Stomach (tissue), 4 donors: ENCODE measurements at regions not wholly inside any gene's neighbourhood (a gene's known extent, or its start where the extent isn't known, plus 50 kb on each side); places are given as distances from the start of the nearest gene placed in this dataset.

Source experiments
- CTCF ChIP-seq, 7 experiments: fragments of 450-650 bp in 4 of 7; fragments of 200-600 bp in 3 of 7; sonication (generic) in 3 of 7; IDR thresholded peaks; one replicate each; pipeline ENCODE4 v1.5.1; 2016 to 2019; ENCODE audit warnings: antibody characterized with exemption in 7 of 7, control low read depth in 2 of 7, mild to moderate bottlenecking in 1 of 7
- EP300 ChIP-seq: sonication (generic); formaldehyde crosslinking; IDR thresholded peaks from one replicate; pipeline ENCODE4 v1.6.1; 2017; ENCODE audit warnings: antibody characterized with exemption
- POLR2A ChIP-seq, 4 donors: fragments of 450-650 bp; IDR thresholded peaks; one replicate each; pipeline ENCODE4 v1.6.1; 2016; ENCODE audit warnings: antibody characterized with exemption in 4 of 4, control low read depth in 2 of 4, mild to moderate bottlenecking in 1 of 4, moderate library complexity in 1 of 4
- POLR2AphosphoS5 ChIP-seq, 3 donors: sonication (generic); formaldehyde crosslinking; IDR thresholded peaks; one replicate each; pipeline ENCODE4 v1.6.1; 2016; ENCODE audit warnings: antibody characterized with exemption in 3 of 3

GRCh38 chr1:99447721-99448120 lies 183.4 kb downstream of the PLPPR4 start:
- TF ChIP-seq CTCF (IDR thresholded peaks at IDR 0.05) (no peak), POLR2A (IDR thresholded peaks at IDR 0.05) (no peak), EP300 (no peak), POLR2AphosphoS5 (IDR thresholded peaks at IDR 0.05) (no peak)
